Thyroid gland (tissue), 4 donors: ENCODE measurements at regions not wholly inside any gene's neighbourhood (a gene's known extent, or its start where the extent isn't known, plus 50 kb on each side); places are given as distances from the start of the nearest gene placed in this dataset.

ENCODE experiments used
- POLR2A ChIP-seq, 2 donors: fragments of 450-650 bp; IDR thresholded peaks; one replicate each; pipeline ENCODE4 v1.6.1; 2017; ENCODE audit warnings: antibody characterized with exemption in 2 of 2, mild to moderate bottlenecking in 2 of 2, moderate library complexity in 1 of 2
- TF ChIP-seq, protein P1 (sequence below), 6 experiments: fragments of 200-600 bp in 3 of 6; fragments of 450-650 bp in 3 of 6; sonication (generic) in 3 of 6; IDR thresholded peaks; one replicate each; pipeline ENCODE4 v1.5.1; 2016 to 2019; ENCODE audit warnings: antibody characterized with exemption in 6 of 6, mild to moderate bottlenecking in 2 of 6, inconsistent platforms in 1 of 6, moderate library complexity in 1 of 6

DNA sequence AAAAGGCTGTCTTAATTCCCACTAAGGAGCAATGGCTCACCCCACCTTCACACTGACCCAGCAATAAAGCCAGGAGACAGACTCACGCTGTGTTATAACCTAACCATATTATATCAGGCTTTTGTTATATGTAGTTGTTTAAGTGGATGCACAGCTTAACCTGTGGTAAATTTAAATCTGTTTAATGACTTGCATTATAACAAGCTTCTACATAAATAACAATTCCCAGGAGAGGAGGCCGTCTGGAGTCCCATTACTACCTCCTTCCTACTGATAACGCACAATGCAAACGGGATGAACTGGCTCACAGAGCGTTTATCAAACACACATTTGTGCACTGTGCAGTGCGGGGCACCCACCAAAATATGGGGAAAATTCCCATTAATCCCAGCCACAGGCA, 102.1 kb upstream of the MGMT start:
- no peak for TF ChIP-seq POLR2A (IDR thresholded peaks at IDR 0.05)
- TF ChIP-seq, protein P1, sequence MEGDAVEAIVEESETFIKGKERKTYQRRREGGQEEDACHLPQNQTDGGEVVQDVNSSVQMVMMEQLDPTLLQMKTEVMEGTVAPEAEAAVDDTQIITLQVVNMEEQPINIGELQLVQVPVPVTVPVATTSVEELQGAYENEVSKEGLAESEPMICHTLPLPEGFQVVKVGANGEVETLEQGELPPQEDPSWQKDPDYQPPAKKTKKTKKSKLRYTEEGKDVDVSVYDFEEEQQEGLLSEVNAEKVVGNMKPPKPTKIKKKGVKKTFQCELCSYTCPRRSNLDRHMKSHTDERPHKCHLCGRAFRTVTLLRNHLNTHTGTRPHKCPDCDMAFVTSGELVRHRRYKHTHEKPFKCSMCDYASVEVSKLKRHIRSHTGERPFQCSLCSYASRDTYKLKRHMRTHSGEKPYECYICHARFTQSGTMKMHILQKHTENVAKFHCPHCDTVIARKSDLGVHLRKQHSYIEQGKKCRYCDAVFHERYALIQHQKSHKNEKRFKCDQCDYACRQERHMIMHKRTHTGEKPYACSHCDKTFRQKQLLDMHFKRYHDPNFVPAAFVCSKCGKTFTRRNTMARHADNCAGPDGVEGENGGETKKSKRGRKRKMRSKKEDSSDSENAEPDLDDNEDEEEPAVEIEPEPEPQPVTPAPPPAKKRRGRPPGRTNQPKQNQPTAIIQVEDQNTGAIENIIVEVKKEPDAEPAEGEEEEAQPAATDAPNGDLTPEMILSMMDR (IDR thresholded peaks at IDR 0.05) = no peak
